Activated B cell treated with CpG ODN at 0.5 μM for 24 hours (primary cell): ENCODE measurements at regions not wholly inside any gene's neighbourhood (a gene's known extent, or its start where the extent isn't known, plus 50 kb on each side); places are given as distances from the start of the nearest gene placed in this dataset.

Experiments
- ATAC-seq: fragments of 200-7000 bp; cut with Tn5 transposase; one replicate; pipeline ENCODE4 v1.10.0; 2021; ENCODE audit warnings: low read depth, mild to moderate bottlenecking, moderate library complexity
- CTCF ChIA-PET: fragments of 350-600 bp; sonication (Branson Sonifier 250); formaldehyde crosslinking; loops from one replicate; lab custom pipeline; 2021; ENCODE audit warnings: antibody characterized with exemption; lab: Charles Lee
- POLR2A ChIA-PET: fragments of 350-600 bp; sonication (Branson Sonifier 250); formaldehyde crosslinking; loops from one replicate; lab custom pipeline; 2021; ENCODE audit warnings: antibody characterized with exemption; lab: Charles Lee
- DNase-seq: peaks from one replicate; pipeline ENCODE4 v3.0.0; 2022
- H3K27ac Mint-ChIP-seq: one replicate; pipeline ENCODE4 v1.8.0; 2020; ENCODE audit warnings: mixed read lengths
- H3K27me3 Mint-ChIP-seq: one replicate; pipeline ENCODE4 v1.8.0; 2021; ENCODE audit warnings: mixed read lengths
- H3K36me3 Mint-ChIP-seq: one replicate; pipeline ENCODE4 v1.8.0; 2021; ENCODE audit warnings: low read depth, mixed read lengths
- H3K4me1 Mint-ChIP-seq: one replicate; pipeline ENCODE4 v1.8.0; 2021; ENCODE audit warnings: mixed read lengths
- H3K4me3 Mint-ChIP-seq: one replicate; pipeline ENCODE4 v1.8.0; 2020; ENCODE audit warnings: mild to moderate bottlenecking, mixed read lengths
- H3K9me3 Mint-ChIP-seq: one replicate; pipeline ENCODE4 v1.8.0; 2020; ENCODE audit warnings: mixed read lengths
- CTCF ChIP-seq: fragments of 200-600 bp; IDR thresholded peaks from one replicate; pipeline ENCODE4 v1.8.0; 2022; ENCODE audit warnings: antibody characterized with exemption, mild to moderate bottlenecking
- intact Hi-C: fragments of 100-400 bp; cut with micrococcal nuclease; formaldehyde crosslinking; loops from one replicate; pipeline ENCODE4 v1.15.1; 2024

DNA sequence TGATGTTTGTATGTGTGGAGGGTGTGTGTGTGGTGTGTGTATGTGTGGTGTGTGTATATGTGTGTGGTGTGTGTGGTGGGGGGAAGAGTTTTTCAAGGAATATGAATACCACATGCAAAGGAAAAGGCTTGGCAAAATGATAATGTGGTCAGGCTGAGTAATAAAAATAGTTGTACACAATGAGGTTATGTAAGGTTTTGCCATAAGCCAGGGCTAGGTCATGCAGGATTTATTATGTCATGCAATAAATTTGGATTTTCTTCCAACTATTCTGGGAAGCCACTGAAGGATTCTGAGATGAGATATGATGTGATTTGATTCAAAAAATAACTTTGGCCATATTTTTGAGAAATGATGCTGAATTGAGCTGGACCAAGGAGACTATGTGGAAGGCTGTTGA is 1191.6 kb upstream of the SEL1L start:
- no peaks in the 10 kb centered on the region for H3K27me3 Mint-ChIP-seq
- H3K4me1 Mint-ChIP-seq = no peaks in the 10 kb centered on the region
- ChIA-PET CTCF (no interaction called here), POLR2A (no interaction called here)
- H3K9me3 Mint-ChIP-seq = peaks cover 12% of the 10 kb centered on the region
- no peak for ATAC-seq
- H3K4me3 Mint-ChIP-seq = no peak overlapping the region
- TF ChIP-seq CTCF = no peak
- no peak for DNase-seq
- H3K27ac Mint-ChIP-seq = no peak overlapping the region
- no peaks in the 10 kb centered on the region for H3K36me3 Mint-ChIP-seq
- intact Hi-C loops = no loop called here

DNA sequence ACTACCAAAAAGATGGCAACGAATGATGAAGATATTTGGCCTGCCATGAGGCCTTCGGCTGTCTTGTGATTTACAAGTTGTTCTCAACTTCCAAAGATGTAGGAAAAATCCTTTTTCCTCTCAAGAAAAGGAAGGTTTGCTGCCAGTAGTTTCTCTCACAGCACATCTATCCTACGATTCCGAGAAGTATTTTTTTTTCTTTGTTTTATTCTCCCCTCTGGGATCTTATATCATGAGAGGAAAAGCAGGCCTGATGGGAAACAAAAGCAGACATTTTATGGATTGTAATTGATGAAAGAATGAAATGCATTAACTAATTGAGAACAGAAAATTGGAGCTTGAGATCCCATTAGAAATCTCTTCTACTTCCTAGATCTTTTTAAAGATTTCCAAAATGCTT is 1197.9 kb upstream of the SEL1L start:
- Mint-ChIP-seq H3K4me3 (no peak overlapping the region), H3K27me3 (no peaks in the 10 kb centered on the region), H3K9me3 (peaks cover 13% of the 10 kb centered on the region), H3K36me3 (no peaks in the 10 kb centered on the region), H3K27ac (no peak overlapping the region), H3K4me1 (no peaks in the 10 kb centered on the region)
- no peak for TF ChIP-seq CTCF
- ATAC-seq (no peak), DNase-seq (no peak)
- intact Hi-C loops = no loop called here
- ChIA-PET POLR2A (no interaction called here), CTCF (no interaction called here)

DNA sequence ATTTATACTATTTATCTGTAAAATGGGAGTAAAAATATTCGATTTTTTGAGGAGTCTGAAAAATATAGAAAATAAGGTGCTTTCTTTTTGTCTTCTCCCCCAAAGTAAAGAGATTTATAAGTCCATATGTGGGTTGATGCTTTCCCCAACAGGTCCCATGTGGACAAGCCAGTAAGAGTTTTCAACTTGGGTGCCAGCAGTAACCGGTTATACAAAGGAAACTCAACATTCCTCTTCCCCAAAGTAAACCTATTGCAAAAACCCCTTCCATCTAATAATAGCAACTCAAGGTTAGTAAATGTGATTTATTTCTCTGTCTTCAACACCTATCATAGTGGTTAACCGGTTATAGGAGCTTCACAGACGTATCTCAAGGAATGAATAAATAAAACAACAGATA is 1206.9 kb upstream of the SEL1L start:
- Mint-ChIP-seq H3K4me1 (no peaks in the 10 kb centered on the region), H3K27ac (no peak overlapping the region), H3K9me3 (peaks cover 2% of the 10 kb centered on the region), H3K36me3 (no peaks in the 10 kb centered on the region), H3K27me3 (no peaks in the 10 kb centered on the region), H3K4me3 (no peak overlapping the region)
- no peak for TF ChIP-seq CTCF
- ChIA-PET CTCF (no interaction called here), POLR2A (no interaction called here)
- intact Hi-C loops = no loop called here
- ATAC-seq (no peak), DNase-seq (no peak)

- TF ChIP-seq CTCF = no peak
- Mint-ChIP-seq H3K36me3 (no peaks in the 10 kb centered on the region), H3K9me3 (peaks cover 5% of the 10 kb centered on the region), H3K4me1 (no peaks in the 10 kb centered on the region), H3K4me3 (no peak overlapping the region), H3K27me3 (no peaks in the 10 kb centered on the region), H3K27ac (no peak overlapping the region)
- ChIA-PET POLR2A (no interaction called here), CTCF (no interaction called here)
- intact Hi-C loops = no loop called here
- DNase-seq = no peak
- ATAC-seq = no peak
Measured at GRCh38 chr14:82755476-82755875, 1221.8 kb upstream of the SEL1L start.

GRCh38 chr14:82755923-82756322 is 1222.3 kb upstream of the SEL1L start:
- Mint-ChIP-seq H3K36me3 (no peaks in the 10 kb centered on the region), H3K9me3 (peaks cover 5% of the 10 kb centered on the region), H3K27me3 (no peaks in the 10 kb centered on the region), H3K27ac (no peak overlapping the region), H3K4me1 (no peaks in the 10 kb centered on the region), H3K4me3 (no peak overlapping the region)
- ChIA-PET POLR2A (no interaction called here), CTCF (no interaction called here)
- ATAC-seq = no peak
- intact Hi-C loops = no loop called here
- no peak for TF ChIP-seq CTCF
- DNase-seq = no peak
